ENCODE measurements at regions not wholly inside any gene's neighbourhood (a gene's known extent, or its start where the extent isn't known, plus 50 kb on each side); places are given as distances from the start of the nearest gene placed in this dataset.
"Not testable (repeated sequence)": the region's sequence is repeated elsewhere in the genome, so short reads cannot be mapped to it uniquely, and the experiment has no call there.

- TF ChIP-seq CTCF, POLR2A (IDR thresholded peaks at IDR 0.05): not testable (repeated sequence)
These were observed 81.9 kb downstream of the PPIAL4C start for GRCh38 chr1:149665528-149665927.
